Breast epithelium (tissue), 3 donors: ENCODE measurements at regions not wholly inside any gene's neighbourhood (a gene's known extent, or its start where the extent isn't known, plus 50 kb on each side); places are given as distances from the start of the nearest gene placed in this dataset.

Experiments
- POLR2A ChIP-seq: fragments of 450-650 bp; IDR thresholded peaks from one replicate; pipeline ENCODE4 v1.6.1; 2016; ENCODE audit warnings: antibody characterized with exemption, mild to moderate bottlenecking, moderate library complexity
- TF ChIP-seq, protein P1 (sequence below), 3 donors: fragments of 450-650 bp; IDR thresholded peaks; one replicate each; pipeline ENCODE4 v1.5.1; 2016 to 2017; ENCODE audit warnings: antibody characterized with exemption in 3 of 3, mild to moderate bottlenecking in 3 of 3, moderate library complexity in 3 of 3

DNA sequence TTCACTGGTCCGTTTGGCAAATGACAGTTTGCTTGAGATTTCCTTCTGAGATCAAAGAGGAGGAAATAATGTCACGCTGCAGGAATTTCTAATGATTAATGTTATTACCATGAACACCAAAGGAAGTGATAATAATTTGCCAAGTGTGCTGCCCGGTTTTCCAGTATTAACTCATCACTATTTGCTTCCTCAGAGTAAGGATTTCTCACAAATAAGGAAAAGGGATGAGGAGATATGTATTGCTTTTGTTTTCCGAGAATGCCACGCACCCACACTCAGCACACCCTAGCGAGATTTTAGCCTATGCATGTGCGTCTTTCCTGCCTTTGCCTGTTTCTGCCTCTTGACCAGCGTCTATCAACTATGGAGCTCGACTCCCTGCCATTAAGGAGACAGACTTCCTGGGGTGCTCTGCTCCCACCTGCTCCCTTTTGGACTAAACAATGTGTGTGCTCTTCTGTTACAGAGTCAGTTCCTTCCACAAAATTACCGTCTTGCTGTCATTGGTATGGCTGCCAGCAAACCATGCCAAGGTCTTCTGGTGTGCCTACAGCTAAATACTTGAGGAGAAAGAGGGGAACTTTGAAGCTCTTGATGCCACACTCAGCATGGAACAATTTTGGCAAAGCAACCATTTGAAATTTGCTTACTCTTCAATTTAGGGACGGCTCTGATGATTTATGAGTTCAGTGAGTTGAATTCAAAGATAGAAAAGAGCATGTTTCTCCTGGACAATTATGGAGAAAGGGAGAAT lies 393.1 kb upstream of the ZFP42 start:
- TF ChIP-seq, protein P1, sequence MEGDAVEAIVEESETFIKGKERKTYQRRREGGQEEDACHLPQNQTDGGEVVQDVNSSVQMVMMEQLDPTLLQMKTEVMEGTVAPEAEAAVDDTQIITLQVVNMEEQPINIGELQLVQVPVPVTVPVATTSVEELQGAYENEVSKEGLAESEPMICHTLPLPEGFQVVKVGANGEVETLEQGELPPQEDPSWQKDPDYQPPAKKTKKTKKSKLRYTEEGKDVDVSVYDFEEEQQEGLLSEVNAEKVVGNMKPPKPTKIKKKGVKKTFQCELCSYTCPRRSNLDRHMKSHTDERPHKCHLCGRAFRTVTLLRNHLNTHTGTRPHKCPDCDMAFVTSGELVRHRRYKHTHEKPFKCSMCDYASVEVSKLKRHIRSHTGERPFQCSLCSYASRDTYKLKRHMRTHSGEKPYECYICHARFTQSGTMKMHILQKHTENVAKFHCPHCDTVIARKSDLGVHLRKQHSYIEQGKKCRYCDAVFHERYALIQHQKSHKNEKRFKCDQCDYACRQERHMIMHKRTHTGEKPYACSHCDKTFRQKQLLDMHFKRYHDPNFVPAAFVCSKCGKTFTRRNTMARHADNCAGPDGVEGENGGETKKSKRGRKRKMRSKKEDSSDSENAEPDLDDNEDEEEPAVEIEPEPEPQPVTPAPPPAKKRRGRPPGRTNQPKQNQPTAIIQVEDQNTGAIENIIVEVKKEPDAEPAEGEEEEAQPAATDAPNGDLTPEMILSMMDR (IDR thresholded peaks at IDR 0.05): no peak
- TF ChIP-seq POLR2A: no peak
